GM18508 (cell line): ENCODE measurements at regions not wholly inside any gene's neighbourhood (a gene's known extent, or its start where the extent isn't known, plus 50 kb on each side); places are given as distances from the start of the nearest gene placed in this dataset.

Experiments used
- ATAC-seq: cut with Tn5 transposase; IDR thresholded peaks from one replicate; pipeline ENCODE4 v1.9.1; 2021; ENCODE audit warnings: moderate number of reproducible peaks; ENCODE audit not compliant: insufficient read depth, unreplicated experiment

DNA sequence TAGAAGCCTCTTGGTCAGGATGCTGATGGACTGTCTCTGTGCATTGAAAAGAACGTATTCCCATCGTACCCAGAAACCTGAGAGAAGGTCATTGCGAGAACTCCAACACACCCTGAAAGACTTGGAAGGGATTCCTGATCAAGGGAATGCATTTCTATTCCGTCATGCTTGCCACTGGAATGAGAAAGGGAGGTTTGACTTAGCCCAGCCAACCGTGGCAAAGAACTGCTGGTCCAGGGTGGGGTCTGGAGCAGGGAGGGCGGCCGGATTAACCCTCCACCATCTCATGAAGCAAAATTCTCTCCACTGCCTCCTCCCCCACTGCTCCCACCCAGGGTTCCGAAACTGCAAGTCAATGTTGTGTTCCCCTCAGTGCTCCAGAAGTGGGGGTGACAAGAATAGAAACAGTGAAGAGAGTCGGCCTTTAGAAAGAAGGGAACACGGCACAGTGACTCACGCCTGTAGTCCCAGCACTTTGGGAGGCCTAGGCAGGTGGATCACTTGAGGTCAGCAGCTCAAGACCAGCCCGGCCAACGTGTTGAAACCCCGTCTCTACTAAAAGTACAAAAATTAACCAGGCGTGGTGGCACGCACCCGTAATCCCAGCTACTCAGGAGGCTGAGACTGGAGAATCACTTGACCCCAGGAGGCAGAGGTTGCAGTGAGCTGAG, 137.5 kb upstream of the MGMT start:
- ATAC-seq: no peak

DNA sequence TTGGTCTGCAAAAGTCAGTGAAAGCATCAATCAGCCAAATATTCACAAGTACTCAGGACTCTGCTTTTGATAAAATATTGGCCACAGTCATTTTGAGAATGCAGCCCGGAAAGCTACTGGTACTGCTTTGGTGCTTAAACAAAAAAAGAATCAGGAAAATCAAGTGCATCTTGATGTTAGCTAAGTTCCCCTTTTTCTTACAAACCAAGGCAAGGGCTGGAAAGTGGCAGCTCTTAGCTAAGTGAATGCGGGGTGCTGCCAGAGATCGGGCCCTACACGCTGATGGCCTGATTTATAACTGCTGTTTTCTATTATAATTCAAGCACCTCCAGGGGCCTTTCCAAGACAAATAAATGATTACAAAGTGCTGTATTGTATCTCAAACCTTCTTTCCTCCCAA, 136.8 kb upstream of the MGMT start:
- ATAC-seq: no peak

DNA sequence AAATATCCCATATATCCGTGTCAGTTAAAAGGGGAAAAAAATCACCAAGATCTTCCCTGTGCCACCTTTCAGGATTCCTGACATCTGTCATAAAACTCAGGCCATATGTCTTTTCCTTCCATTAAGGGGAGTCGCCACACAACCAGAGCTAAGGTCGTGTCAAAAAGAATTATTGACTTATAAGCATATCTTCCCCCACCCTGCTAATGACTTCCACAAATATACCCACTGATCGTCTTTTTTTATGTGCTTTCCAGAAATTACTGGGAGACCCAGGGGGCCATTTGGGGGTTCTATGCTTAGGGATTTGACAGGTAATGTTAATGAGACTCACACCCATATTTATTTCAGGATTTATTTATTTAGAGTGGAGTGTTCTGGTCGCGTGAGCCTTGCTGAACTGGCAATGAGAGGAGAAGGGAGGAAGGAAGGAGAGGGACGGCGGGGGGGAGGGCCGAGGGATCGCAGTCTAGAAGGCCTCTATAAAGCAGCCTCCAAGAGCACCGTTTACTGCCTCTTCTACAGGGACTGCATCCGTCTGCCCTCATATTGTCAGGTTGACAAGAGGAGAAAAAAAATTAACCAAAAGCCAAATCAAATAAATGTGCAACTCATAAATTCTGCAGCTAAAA, 135.7 kb upstream of the MGMT start:
- no peak for ATAC-seq

DNA sequence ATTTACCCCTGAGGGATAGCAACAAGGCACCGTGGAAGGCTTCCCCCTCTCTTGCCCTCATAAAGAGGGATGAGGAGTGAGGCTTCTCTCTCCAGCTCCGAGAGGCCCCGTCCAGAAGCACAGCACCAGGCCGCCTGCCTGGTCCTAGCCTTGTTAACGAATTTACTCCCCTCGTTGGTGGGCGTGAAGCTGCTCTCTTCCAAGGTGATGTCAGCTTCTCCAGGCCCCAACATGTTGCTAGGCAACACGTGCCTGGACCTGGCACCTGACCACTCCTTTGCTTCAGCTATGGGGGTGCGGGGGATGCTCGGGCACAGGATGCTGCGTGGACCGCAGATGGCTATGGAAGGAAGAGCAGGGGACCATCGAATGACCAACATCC, 135.2 kb upstream of the MGMT start:
- no peak for ATAC-seq

DNA sequence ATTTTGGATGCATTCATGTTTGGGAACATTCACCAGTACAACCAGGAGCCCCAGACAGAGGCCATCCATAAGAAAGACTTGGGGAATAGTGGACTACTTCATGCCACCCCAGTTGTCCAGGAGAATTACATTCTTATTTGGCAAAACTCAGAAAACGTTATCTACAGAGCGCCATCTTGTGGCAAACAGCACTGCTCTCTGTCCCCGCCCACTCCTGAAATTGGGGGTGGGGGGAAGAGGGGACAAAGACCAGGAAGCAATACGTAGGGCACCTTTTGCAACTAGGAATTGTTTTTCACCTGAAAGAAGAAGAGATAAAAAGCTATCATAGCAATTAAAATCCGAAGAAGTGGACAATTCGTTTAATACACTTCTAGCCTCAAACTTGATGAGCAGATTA, 134.6 kb upstream of the MGMT start:
- ATAC-seq: no peak

DNA sequence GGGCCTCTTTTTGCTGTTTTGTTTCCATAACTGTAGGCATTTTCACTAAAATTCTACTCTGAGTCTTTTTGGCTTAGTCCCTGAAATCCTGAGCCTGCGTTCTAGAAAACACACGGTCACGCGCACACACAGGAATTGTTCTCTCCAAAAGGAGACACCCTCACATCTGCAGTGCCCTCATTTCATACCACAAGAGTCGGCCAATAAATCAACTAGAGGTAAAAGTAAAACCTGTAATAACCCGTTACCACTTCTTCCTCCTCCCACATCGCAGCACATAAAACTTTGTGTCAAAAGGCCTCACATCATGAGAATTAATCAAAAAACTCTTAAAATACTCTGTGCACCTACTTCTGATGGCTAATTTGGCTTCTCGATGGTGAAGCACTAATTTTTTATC, 133.3 kb upstream of the MGMT start:
- ATAC-seq: no peak

GRCh38 chr10:129334266-129334665, 132.8 kb upstream of the MGMT start:
- no peak for ATAC-seq

- ATAC-seq: no peak
Observed at GRCh38 chr10:129335396-129335795, 131.6 kb upstream of the MGMT start.

- ATAC-seq: no peak
Observed at GRCh38 chr10:129335942-129336341, 131.1 kb upstream of the MGMT start.

DNA sequence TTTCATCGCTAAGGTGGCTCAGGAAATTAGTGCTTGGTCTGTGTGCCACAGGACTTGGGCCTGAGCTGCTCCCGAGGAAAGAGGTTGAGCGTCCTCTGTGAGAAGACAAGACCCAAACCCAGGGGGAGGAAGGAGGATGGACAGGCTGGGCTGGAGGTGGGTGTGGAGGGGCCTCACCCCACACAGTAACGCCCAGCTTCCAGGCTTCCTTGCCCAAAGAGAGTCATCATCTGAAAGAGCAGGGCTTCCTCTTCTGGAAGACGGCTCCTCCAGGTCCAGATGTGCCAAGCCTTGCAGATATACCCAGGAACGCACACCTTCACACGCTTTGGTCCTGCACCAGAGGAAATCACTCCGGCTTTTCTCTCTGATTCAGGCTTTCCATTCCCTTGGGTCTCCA, 127.8 kb upstream of the MGMT start:
- no peak for ATAC-seq

GRCh38 chr10:129339841-129340240, 127.2 kb upstream of the MGMT start:
- no peak for ATAC-seq

DNA sequence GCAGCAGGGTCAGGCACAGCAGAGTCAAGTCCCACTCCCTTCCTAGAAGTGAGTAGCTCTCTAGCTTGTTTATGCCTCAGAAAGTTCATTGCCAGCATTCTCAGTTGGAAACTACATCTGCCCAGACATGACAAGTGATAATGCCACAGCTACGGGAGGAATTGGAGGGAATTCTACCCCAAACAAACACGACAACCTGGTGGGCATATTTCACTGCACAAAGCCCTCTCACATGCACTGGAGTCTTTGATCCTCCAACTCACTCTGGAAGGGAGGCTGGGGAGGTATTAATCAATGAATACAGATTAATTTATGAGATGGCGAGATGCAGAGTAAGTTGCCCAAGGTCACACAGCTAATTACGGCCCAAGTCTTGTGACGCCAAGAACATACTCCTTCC, 126.0 kb upstream of the MGMT start:
- no peak for ATAC-seq

DNA sequence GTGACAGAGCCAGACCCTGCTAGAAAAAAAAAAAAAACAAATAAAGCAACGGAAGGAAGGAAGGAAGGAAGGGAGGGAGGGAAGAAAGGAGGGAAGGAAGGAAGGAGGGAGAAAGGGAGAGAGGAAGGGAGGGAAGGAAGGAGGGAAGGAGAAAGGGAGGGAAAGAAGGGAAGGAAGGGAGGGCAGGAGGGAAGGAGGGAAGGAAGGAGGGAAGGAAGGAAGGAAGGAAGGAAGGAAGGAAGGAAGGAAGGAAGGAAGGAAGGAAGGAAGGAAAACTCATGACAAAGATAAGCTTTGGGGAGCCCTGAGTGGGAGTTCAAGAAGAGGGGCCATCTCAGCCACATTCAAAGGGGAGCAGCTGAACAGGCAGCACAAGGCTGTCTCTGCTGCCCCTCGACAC, 124.7 kb upstream of the MGMT start:
- no peak for ATAC-seq

DNA sequence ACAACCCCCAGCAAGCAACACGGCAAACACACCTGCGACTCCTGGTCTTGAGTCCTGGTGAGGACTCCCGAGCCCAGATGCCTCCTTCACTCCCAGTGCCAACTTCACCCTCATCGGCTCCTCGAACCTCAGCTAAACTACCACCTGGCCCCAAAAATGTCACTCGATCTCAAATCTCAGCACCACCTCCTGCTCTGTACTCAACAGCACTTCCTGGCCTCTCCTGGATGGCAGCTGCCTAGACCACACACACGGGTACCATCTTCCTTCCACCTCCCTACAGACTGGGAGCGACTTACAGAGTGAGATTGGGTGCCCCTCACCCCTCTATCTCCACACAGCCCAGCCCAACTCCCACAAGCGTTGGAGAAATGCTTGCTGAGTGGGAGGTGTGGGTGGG, 123.9 kb upstream of the MGMT start:
- no peak for ATAC-seq

GRCh38 chr10:129344103-129344502, 122.9 kb upstream of the MGMT start:
- no peak for ATAC-seq

GRCh38 chr10:129344731-129345355, 122.2 kb upstream of the MGMT start:
- no peak for ATAC-seq

DNA sequence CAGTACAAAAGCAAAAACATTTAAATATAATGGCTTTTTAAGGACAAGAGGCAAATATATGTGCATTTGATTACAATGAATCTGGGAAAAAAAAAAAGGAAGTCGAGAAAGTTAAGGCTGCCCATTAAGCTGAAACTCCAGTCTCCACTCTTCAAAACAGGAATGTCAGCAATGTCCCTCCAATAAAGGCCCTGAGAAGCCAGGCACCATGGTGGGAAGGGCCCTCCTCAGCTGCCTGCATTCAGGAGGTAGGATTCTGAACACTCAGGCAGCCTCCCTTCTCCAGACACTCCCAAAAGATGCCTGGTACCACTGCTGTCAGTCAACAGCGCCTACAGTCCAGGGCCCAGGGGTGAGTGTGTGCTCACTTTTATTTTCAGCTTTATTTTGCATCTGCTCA, 121.3 kb upstream of the MGMT start:
- no peak for ATAC-seq

- ATAC-seq: no peak
Observed at GRCh38 chr10:129350690-129351089, 116.4 kb upstream of the MGMT start.

DNA sequence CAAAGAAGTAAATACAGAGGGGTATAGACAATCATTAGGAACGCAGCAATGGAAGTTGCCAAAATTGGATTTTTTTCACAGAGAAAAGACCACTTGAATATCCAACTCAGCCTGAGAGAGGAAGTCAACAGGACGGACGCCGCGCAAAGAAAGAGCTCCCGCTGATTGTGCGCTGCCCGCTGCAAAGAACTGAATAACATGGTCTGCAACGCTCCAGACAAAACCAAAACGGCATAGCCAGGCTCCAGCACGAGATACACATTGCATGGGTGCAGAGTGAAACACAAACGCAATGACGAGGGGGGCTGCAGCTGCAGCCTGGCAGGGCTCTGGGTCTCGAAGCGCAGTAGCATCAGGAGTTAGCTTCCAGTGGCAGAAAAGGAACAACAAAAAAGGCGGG, 113.9 kb upstream of the MGMT start:
- no peak for ATAC-seq

DNA sequence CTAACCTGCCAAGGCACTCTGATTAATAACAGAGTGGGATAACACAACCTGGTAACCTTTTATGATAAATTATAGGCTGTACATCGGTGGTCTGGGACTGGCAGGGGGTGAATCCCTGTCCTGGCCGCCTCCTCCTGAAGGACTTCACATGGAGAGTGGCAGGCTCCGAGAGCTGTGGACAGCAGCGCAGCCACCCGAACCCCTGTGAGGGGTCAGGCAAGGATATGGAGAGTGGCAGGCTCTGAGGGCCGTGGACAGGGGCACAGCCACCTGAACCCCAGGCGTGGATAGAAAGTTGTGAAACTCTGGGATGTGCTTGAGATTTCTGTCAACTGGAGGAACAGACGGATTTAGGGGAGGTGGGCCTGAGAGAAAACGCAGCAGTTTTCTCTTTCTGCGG, 107.0 kb upstream of the MGMT start:
- no peak for ATAC-seq

GRCh38 chr10:129361676-129362376, 105.2 kb upstream of the MGMT start:
- no peak for ATAC-seq
